Upper lobe of right lung (tissue), 1 donor: ENCODE measurements at regions not wholly inside any gene's neighbourhood (a gene's known extent, or its start where the extent isn't known, plus 50 kb on each side); places are given as distances from the start of the nearest gene placed in this dataset.

Experiments
- ATAC-seq: fragments of 200-7000 bp; cut with Tn5 transposase; one replicate; pipeline ENCODE4 v1.9.1; 2020; ENCODE audit warnings: mild to moderate bottlenecking, moderate library complexity
- DNase-seq: peaks from one replicate; pipeline ENCODE4 v3.0.0-alpha.2; 2020
- H3K27ac ChIP-seq: fragments of 200-600 bp; one replicate; pipeline ENCODE4 v1.8.0; 2022
- H3K27me3 ChIP-seq: fragments of 200-600 bp; one replicate; pipeline ENCODE4 v1.8.0; 2022; ENCODE audit warnings: mild to moderate bottlenecking
- H3K36me3 ChIP-seq: fragments of 200-600 bp; one replicate; pipeline ENCODE4 v1.8.0; 2022
- H3K4me1 ChIP-seq: fragments of 200-600 bp; one replicate; pipeline ENCODE4 v1.8.0; 2022
- H3K4me3 ChIP-seq: fragments of 200-600 bp; one replicate; pipeline ENCODE4 v1.8.0; 2022; ENCODE audit warnings: mild to moderate bottlenecking
- H3K9me3 ChIP-seq: fragments of 200-600 bp; one replicate; pipeline ENCODE4 v1.8.0; 2022
- intact Hi-C: fragments of 100-400 bp; cut with DNase I; formaldehyde crosslinking; loops from one replicate; pipeline ENCODE4 v1.11.0; 2022
- TF ChIP-seq, protein P1 (sequence below): fragments of 200-600 bp; IDR thresholded peaks from one replicate; pipeline ENCODE4 v1.8.0; 2022; ENCODE audit warnings: antibody characterized with exemption
- donor health status: DM: no; HTN: yes; CAD: no; lungs with severe emphysema.

DNA sequence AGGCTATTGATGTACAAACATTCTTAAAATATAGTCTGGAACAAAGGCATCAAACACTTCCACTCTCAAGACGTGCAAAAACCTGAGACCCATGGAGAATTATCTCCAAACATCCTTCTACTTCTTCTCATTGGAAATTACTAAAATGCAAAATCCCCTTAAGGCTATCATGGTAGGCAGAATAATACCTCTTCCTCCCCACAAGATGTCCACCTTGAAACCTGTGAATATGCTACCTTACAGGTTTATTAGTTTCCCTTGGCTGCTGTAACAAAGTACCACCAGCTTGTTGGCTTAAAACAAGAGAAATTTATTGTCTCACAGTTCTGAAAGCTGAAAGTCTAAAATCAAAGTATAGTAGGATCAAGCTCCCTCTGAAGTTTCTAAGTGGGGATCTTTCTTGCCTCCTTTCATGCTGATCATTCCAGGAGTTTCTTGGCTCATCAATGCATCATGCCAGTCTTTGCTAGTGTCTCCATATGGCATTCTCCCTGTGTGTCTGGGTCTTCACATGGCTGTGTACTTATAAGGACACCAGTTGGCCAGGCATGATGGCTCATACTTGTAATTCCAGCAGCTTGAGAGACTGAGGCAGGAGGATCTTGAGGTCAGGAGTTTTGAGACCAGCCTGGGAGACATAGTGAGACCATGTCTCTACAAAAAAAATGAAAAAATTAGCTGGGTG lies 163.7 kb upstream of the NCK2 start:
- DNase-seq (no peak), ATAC-seq (no peak)
- Histone ChIP-seq H3K9me3 (no peaks in the 10 kb centered on the region), H3K4me3 (no peak overlapping the region), H3K27ac (no peak overlapping the region), H3K27me3 (no peaks in the 10 kb centered on the region), H3K36me3 (no peaks in the 10 kb centered on the region), H3K4me1 (no peaks in the 10 kb centered on the region)
- TF ChIP-seq, protein P1, sequence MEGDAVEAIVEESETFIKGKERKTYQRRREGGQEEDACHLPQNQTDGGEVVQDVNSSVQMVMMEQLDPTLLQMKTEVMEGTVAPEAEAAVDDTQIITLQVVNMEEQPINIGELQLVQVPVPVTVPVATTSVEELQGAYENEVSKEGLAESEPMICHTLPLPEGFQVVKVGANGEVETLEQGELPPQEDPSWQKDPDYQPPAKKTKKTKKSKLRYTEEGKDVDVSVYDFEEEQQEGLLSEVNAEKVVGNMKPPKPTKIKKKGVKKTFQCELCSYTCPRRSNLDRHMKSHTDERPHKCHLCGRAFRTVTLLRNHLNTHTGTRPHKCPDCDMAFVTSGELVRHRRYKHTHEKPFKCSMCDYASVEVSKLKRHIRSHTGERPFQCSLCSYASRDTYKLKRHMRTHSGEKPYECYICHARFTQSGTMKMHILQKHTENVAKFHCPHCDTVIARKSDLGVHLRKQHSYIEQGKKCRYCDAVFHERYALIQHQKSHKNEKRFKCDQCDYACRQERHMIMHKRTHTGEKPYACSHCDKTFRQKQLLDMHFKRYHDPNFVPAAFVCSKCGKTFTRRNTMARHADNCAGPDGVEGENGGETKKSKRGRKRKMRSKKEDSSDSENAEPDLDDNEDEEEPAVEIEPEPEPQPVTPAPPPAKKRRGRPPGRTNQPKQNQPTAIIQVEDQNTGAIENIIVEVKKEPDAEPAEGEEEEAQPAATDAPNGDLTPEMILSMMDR = no peak
- intact Hi-C loops = no loop called here

DNA sequence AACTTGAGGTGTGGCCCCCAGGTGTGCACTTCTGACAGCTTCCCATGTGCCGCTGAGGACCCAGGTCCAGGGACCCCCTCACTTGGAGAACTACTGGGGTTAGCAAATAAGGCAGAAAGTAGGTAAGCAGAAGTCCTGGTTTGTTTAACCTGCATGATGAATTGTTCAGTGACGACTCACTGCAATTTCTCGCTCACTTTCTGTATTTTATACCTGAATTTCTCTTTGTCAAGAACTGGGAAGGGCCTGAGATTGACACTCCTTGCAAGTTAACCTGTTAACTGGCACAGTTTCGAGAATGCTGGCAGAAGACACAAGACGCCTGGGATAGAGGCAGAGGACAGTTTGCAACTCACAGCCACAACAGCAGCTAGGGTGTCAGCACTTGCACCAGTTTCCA lies 164.5 kb upstream of the NCK2 start:
- intact Hi-C loops = no loop called here
- ATAC-seq (no peak), DNase-seq (no peak)
- H3K9me3 ChIP-seq = no peaks in the 10 kb centered on the region
- H3K4me3 ChIP-seq = no peak overlapping the region
- H3K4me1 ChIP-seq = no peaks in the 10 kb centered on the region
- H3K27ac ChIP-seq = no peak overlapping the region
- TF ChIP-seq, protein P1 = no peak
- no peaks in the 10 kb centered on the region for H3K36me3 ChIP-seq
- no peaks in the 10 kb centered on the region for H3K27me3 ChIP-seq

DNA sequence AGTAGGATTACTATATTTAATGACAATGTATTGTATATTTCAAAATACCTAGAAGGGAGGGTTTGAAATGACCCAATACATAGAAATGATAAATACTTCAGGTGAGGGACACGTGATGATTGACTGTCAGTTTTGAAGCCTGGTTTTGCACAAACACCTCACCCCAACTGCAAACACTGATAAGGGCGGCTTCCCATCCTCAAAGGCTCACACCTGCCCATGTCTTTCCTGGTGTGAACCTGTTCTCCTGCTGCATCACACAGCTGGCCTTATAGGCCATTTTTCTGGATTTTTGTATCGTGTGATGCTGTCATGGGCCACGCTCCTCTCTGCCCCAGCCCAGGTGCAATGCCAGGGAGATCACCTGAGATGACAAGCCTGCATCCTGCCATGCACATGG lies 166.5 kb upstream of the NCK2 start:
- DNase-seq (no peak), ATAC-seq (no peak)
- H3K4me1 ChIP-seq = no peaks in the 10 kb centered on the region
- no peak overlapping the region for H3K27ac ChIP-seq
- no peak overlapping the region for H3K4me3 ChIP-seq
- intact Hi-C loops = no loop called here
- H3K36me3 ChIP-seq = no peaks in the 10 kb centered on the region
- TF ChIP-seq, protein P1 = no peak
- no peaks in the 10 kb centered on the region for H3K27me3 ChIP-seq
- no peaks in the 10 kb centered on the region for H3K9me3 ChIP-seq

DNA sequence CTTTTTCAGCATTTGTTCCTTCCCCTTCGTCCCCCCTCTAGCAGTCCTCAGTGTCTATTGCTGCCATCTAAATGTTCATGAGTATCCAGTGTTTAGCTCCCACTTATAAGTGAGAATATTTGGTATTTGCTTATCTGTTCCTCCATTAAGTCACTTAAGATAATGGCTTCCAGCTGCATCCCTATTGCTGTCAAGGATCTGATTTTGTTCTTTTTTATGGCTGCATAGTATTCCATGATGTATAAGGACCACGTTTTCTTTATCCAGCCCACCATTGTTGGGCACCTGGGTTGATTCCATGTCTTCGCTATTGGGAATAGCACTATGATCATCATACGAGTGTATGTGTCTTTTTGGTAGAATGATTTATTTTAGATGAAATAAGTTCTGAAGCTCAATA lies 166.9 kb upstream of the NCK2 start:
- TF ChIP-seq, protein P1 = no peak
- Histone ChIP-seq H3K36me3 (no peaks in the 10 kb centered on the region), H3K4me1 (no peaks in the 10 kb centered on the region), H3K27me3 (no peaks in the 10 kb centered on the region), H3K4me3 (no peak overlapping the region), H3K27ac (no peak overlapping the region), H3K9me3 (no peaks in the 10 kb centered on the region)
- DNase-seq = no peak
- intact Hi-C loops = no loop called here
- no peak for ATAC-seq

DNA sequence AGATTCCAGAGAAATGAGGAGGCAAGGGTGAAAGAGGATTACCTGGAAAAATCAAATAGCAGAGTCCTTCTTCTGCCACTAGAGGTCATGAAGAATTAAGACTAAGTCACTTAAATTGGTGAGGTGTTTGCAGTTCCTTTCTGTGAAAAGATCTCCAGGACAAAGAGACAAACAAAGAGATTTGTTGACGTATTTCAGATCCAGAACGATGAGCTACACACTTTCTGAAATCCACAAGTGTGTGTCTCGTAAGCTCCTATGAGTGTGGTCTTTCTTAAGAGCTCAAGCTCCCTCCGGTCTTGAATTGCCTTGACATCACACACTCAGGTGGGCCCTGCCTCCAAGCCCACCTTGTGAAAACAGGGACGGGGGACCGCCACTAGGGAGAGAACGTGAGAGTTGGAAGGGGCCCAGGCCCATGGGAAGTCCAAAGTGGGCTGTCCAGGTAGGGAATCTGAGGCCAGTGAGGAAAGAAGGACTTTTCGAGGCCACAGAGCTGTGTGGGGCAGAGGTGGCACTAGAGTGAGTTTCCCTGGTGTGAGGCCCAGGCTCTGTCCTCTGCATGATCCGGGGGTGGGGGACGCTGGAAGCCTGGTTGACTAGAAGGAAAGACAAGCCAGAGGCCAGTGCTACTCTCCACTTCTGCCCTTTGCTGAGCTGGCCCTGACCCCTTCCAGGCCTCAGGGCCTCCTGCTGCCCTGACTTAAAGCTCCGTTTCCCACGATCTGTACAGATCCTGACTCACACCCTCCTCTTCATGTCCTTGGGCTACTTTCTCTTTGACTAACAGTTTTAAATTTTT lies 168.1 kb upstream of the NCK2 start:
- Histone ChIP-seq H3K4me1 (no peaks in the 10 kb centered on the region), H3K27me3 (no peaks in the 10 kb centered on the region), H3K27ac (no peak overlapping the region), H3K9me3 (no peaks in the 10 kb centered on the region), H3K36me3 (no peaks in the 10 kb centered on the region), H3K4me3 (no peak overlapping the region)
- intact Hi-C loops = no loop called here
- ATAC-seq (no peak), DNase-seq (no peak)
- TF ChIP-seq, protein P1 = peak; percentile 52
